Tibial artery (tissue), 4 donors: ENCODE measurements at regions not wholly inside any gene's neighbourhood (a gene's known extent, or its start where the extent isn't known, plus 50 kb on each side); places are given as distances from the start of the nearest gene placed in this dataset.

ENCODE experiments used
- DNase-seq, 2 donors: peaks; one replicate each; pipeline ENCODE4 v3.0.0-alpha.2; 2019
- H3K27ac ChIP-seq, 2 donors: fragments of 200-600 bp; sonication (generic) in 1 of 2; 1 replicate in 1 of 2; 2 replicates in 1 of 2; pipeline ENCODE4 v1.5.1; 2018 to 2019; ENCODE audit warnings: mild to moderate bottlenecking in 1 of 2
- H3K27me3 ChIP-seq, 2 donors: fragments of 200-600 bp; sonication (generic) in 1 of 2; one replicate each; pipeline versions ENCODE4 v1.5.1 to v1.6.0; 2016 to 2019
- H3K36me3 ChIP-seq, 3 donors: fragments of 200-600 bp; sonication (generic) in 2 of 3; one replicate each; pipeline ENCODE4 v1.5.1; 2016 to 2019; ENCODE audit warnings: mild to moderate bottlenecking in 2 of 3
- H3K4me1 ChIP-seq, 4 donors: fragments of 200-600 bp; sonication (generic) in 2 of 4; 1 replicate in 3 of 4; 2 replicates in 1 of 4; pipeline ENCODE4 v1.5.1; 2016 to 2019
- H3K4me3 ChIP-seq, 2 donors: fragments of 200-600 bp; sonication (generic) in 1 of 2; 1 replicate in 1 of 2; 2 replicates in 1 of 2; pipeline ENCODE4 v1.5.1; 2018 to 2019; ENCODE audit warnings: mild to moderate bottlenecking in 2 of 2
- H3K9me3 ChIP-seq, 3 donors: fragments of 200-600 bp; sonication (generic) in 1 of 3; one replicate each; pipeline ENCODE4 v1.5.1; 2016 to 2019
- intact Hi-C: fragments of 100-400 bp; cut with DNase I; formaldehyde crosslinking; loops from one replicate; pipeline ENCODE4 v1.15.0; 2023; ENCODE audit warnings: low total_unique reads
- TF ChIP-seq, protein P1 (sequence below), 2 experiments: fragments of 200-600 bp in 1 of 2; fragments of 450-650 bp in 1 of 2; IDR thresholded peaks; one replicate each; pipeline ENCODE4 v1.5.1; 2017 to 2019; ENCODE audit warnings: antibody characterized with exemption in 2 of 2, mild to moderate bottlenecking in 1 of 2, moderate library complexity in 1 of 2

DNA sequence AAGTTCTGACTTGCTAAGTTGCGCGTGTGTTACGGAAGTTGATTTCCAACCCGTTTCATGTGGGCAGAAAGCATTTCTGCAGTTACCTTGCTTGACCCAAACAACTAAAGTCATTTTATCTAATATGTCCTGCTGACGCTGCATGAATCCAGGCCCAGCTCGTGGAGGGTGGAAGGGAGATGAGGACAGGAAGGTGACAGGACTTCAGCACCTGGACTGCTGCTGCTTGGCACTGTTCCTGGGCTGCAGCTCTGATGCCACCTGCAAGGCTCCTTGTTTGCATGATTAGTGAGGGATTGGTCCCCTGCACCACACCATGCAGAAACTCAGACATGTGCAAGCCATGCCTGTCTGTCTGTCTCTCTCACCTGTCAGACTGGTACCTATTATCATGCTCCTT is 198.4 kb downstream of the PRDM2 start:
- Histone ChIP-seq H3K27me3 (peaks cover 0 to 54% of the 10 kb centered on the region in 2 donors), H3K9me3 (no peaks in the 10 kb centered on the region), H3K36me3 (no peaks in the 10 kb centered on the region), H3K27ac (no peak overlapping the region), H3K4me3 (no peak overlapping the region), H3K4me1 (peaks cover 0 to 6% (median 3%) of the 10 kb centered on the region in 4 donors)
- TF ChIP-seq, protein P1, sequence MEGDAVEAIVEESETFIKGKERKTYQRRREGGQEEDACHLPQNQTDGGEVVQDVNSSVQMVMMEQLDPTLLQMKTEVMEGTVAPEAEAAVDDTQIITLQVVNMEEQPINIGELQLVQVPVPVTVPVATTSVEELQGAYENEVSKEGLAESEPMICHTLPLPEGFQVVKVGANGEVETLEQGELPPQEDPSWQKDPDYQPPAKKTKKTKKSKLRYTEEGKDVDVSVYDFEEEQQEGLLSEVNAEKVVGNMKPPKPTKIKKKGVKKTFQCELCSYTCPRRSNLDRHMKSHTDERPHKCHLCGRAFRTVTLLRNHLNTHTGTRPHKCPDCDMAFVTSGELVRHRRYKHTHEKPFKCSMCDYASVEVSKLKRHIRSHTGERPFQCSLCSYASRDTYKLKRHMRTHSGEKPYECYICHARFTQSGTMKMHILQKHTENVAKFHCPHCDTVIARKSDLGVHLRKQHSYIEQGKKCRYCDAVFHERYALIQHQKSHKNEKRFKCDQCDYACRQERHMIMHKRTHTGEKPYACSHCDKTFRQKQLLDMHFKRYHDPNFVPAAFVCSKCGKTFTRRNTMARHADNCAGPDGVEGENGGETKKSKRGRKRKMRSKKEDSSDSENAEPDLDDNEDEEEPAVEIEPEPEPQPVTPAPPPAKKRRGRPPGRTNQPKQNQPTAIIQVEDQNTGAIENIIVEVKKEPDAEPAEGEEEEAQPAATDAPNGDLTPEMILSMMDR (IDR thresholded peaks at IDR 0.05) = no peak
- DNase-seq = no peak
- intact Hi-C loops = no loop called here

DNA sequence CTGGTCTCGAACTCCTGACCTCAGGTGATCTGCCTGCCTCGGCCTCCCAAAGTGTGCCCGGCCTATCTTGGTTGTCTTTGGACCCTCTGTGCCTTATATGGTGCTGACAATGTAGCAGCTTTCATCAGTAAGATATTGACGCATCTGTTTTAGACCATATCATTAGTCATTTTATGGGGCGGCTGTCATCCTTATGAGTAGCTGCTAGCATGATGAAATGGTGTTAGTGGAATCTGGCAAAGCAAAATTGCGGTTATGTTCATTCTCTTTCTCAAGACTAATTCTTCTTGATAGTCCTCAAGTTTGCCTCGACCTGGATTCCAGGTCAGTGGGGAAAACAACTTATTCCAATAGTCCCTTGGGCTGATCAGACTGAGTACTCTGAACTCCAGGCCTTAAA is 199.9 kb downstream of the PRDM2 start:
- H3K4me1 ChIP-seq = no peaks in the 10 kb centered on the region
- TF ChIP-seq, protein P1 (IDR thresholded peaks at IDR 0.05) = no peak
- no peak overlapping the region for H3K4me3 ChIP-seq
- peaks cover 0 to 45% of the 10 kb centered on the region in 2 donors for H3K27me3 ChIP-seq
- peaks cover 0 to 8% (median 0%) of the 10 kb centered on the region in 3 donors for H3K9me3 ChIP-seq
- DNase-seq = no peak
- intact Hi-C loops = no loop called here
- no peak overlapping the region for H3K27ac ChIP-seq
- no peaks in the 10 kb centered on the region for H3K36me3 ChIP-seq

DNA sequence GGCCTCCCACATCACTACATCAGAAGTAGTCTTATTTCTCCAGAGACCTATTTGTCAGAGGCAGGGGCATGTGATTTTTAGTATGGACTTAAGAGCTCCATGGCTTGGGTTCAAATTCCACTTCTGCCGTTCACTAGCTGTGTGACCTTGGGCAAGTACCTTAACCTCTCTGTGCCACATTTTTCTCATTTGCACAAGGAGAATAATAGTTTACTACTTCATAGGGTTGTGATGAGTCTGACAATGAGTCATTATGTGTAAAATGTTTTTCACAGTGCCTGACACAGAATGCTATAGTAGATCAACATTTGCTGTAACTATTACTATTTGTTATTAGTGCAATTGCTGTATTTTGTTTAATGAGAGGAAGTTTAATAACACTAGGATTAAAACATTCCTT is 200.6 kb downstream of the PRDM2 start:
- Histone ChIP-seq H3K9me3 (peaks cover 0 to 8% (median 0%) of the 10 kb centered on the region in 3 donors), H3K27ac (no peak overlapping the region), H3K4me3 (no peak overlapping the region), H3K36me3 (no peaks in the 10 kb centered on the region), H3K4me1 (no peaks in the 10 kb centered on the region), H3K27me3 (peaks cover 0 to 38% of the 10 kb centered on the region in 2 donors)
- intact Hi-C loops = no loop called here
- DNase-seq = no peak
- TF ChIP-seq, protein P1 (IDR thresholded peaks at IDR 0.05) = no peak

DNA sequence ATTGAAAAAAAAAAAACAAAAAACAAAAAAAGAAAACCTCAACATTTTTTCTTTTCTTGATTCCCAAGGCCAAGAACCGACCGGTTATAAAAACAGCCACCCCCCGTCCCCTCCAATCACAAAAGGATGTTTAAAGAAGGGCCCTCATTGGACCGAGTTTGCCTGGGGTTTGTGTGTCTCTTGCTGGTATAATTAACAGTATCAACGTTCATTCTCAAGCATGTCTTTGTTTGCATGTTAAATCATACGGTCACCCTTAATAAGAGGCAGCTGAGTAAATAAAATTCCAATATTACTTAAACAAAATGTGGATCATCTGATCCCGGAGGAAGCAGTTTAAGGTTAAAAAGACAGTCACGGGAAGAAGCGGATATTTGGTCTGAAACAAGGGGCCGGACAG is 201.1 kb downstream of the PRDM2 start:
- DNase-seq = no peak
- Histone ChIP-seq H3K36me3 (no peaks in the 10 kb centered on the region), H3K4me1 (no peaks in the 10 kb centered on the region), H3K9me3 (peaks cover 0 to 8% (median 0%) of the 10 kb centered on the region in 3 donors), H3K27me3 (peaks cover 0 to 33% of the 10 kb centered on the region in 2 donors), H3K4me3 (no peak overlapping the region), H3K27ac (no peak overlapping the region)
- TF ChIP-seq, protein P1 (IDR thresholded peaks at IDR 0.05) = no peak
- intact Hi-C loops = no loop called here

DNA sequence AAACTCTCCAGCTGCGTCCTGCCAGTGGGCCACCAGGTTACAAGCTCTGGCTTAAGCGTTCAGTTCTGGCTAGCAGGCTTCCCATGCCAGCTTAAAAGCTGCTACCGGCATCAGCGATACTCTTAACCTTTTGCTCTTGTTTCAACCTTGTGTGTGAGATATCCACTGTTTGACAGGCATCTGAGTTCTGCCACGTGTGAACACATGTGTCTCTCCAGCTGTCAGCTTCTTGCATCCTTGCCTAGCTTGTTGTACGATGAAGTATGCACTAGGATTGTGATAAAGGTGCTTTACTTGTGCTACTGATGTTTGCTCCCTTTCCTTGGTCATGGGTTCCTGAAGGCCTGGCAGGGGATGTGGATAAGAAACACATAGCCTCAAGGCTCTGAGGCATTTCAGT is 201.6 kb downstream of the PRDM2 start:
- TF ChIP-seq, protein P1 (IDR thresholded peaks at IDR 0.05) = no peak
- Histone ChIP-seq H3K27ac (no peak overlapping the region), H3K27me3 (peaks cover 0 to 27% of the 10 kb centered on the region in 2 donors), H3K36me3 (no peaks in the 10 kb centered on the region), H3K4me1 (no peaks in the 10 kb centered on the region), H3K9me3 (peaks cover 0 to 8% (median 0%) of the 10 kb centered on the region in 3 donors), H3K4me3 (no peak overlapping the region)
- no peak for DNase-seq
- intact Hi-C loops = no loop called here

DNA sequence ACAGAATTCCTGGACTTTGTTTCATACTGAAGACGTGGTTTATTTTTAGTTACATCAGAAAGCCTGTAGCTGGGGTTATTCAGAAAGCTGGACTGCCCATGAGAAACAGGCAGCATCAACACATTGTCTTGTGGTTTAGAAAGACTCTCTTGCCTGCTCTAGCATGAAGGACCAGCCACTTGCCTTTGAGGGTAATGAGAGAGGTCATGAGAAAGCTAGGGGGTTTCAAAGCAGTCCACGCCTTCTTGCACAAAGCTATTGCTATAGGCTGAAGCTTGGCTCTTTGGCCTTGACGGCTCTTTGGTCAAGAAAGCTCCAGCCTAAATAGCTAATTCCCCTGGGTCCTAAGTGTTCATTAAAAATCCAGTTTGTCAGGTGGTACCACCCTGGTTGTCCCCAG is 208.1 kb downstream of the PRDM2 start:
- H3K9me3 ChIP-seq = peaks cover 0 to 8% (median 0%) of the 10 kb centered on the region in 3 donors
- H3K4me3 ChIP-seq = no peak overlapping the region
- no peaks in the 10 kb centered on the region for H3K4me1 ChIP-seq
- no peak overlapping the region for H3K27ac ChIP-seq
- intact Hi-C loops = no loop called here
- no peaks in the 10 kb centered on the region for H3K27me3 ChIP-seq
- TF ChIP-seq, protein P1 (IDR thresholded peaks at IDR 0.05) = no peak
- H3K36me3 ChIP-seq = no peaks in the 10 kb centered on the region
- no peak for DNase-seq
